NCI-H2171 treated with DMSO at 0.1 percent for 48 hours (cell line): ENCODE measurements at regions not wholly inside any gene's neighbourhood (a gene's known extent, or its start where the extent isn't known, plus 50 kb on each side); places are given as distances from the start of the nearest gene placed in this dataset.

Experiments used
- DNase-seq: peaks from one replicate; lab custom pipeline; 2025; lab: John Stamatoyannopoulos, UW

- no peak for DNase-seq
These were observed 50.1 kb upstream of the JPH3 start for GRCh38 chr16:87552072-87552718.

- DNase-seq = no peak
These were observed 50.8 kb upstream of the JPH3 start for GRCh38 chr16:87551487-87551886.

GRCh38 chr16:87550495-87550961, 51.8 kb upstream of the JPH3 start:
- no peak for DNase-seq

GRCh38 chr16:87549627-87550494, 52.4 kb upstream of the JPH3 start:
- no peak for DNase-seq

- no peak for DNase-seq
These were observed 54.3 kb upstream of the JPH3 start for GRCh38 chr16:87548046-87548445.

GRCh38 chr16:87543436-87544191, 50.8 kb upstream of the ZCCHC14 start:
- no peak for DNase-seq

GRCh38 chr16:87542531-87543102, 49.8 kb upstream of the ZCCHC14 start:
- DNase-seq = peak; percentile 20
